ENCODE measurements at regions not wholly inside any gene's neighbourhood (a gene's known extent, or its start where the extent isn't known, plus 50 kb on each side); places are given as distances from the start of the nearest gene placed in this dataset.

- TF ChIP-seq PATZ1 (CRISPR knock-in tag; IDR thresholded peaks at IDR 0.05; ENCODE audit: borderline replicate concordance), result no peak
- TF ChIP-seq ZFP30 (CRISPR knock-in tag; IDR thresholded peaks at IDR 0.05), result no peak
- TF ChIP-seq POU6F1 (CRISPR knock-in tag; IDR thresholded peaks at IDR 0.05; ENCODE audit: borderline replicate concordance, low read depth), result no peak
- no peak for TF ChIP-seq GLIS3 (CRISPR knock-in tag; IDR thresholded peaks at IDR 0.05)
- TF ChIP-seq PPARA (CRISPR knock-in tag; IDR thresholded peaks at IDR 0.05; ENCODE audit: borderline replicate concordance), result no peak
- no peak for TF ChIP-seq ARNTL (CRISPR knock-in tag; IDR thresholded peaks at IDR 0.05; ENCODE audit: borderline replicate concordance, low read depth)
- no peak for TF ChIP-seq ESRRG (CRISPR knock-in tag; IDR thresholded peaks at IDR 0.05)
- TF ChIP-seq TOX (CRISPR knock-in tag; IDR thresholded peaks at IDR 0.05; ENCODE audit: borderline replicate concordance), result no peak
Observed at GRCh38 chr18:78655921-78656320, 323.7 kb upstream of the SALL3 start.
